Neural progenitor cell (in vitro differentiated cells): ENCODE measurements at regions not wholly inside any gene's neighbourhood (a gene's known extent, or its start where the extent isn't known, plus 50 kb on each side); places are given as distances from the start of the nearest gene placed in this dataset.

Experiments
- EZH2 ChIP-seq: fragments of 200-600 bp; sonication (generic); IDR thresholded peaks from 2 replicates; pipeline ENCODE4 v1.6.1; 2017; ENCODE audit warnings: antibody characterized with exemption, mild to moderate bottlenecking, moderate library complexity
- TF ChIP-seq, protein P1 (sequence below): fragments of 200-600 bp; sonication (generic); IDR thresholded peaks from 2 replicates; pipeline ENCODE4 v1.5.1; 2017; ENCODE audit warnings: antibody characterized with exemption, mild to moderate bottlenecking

DNA sequence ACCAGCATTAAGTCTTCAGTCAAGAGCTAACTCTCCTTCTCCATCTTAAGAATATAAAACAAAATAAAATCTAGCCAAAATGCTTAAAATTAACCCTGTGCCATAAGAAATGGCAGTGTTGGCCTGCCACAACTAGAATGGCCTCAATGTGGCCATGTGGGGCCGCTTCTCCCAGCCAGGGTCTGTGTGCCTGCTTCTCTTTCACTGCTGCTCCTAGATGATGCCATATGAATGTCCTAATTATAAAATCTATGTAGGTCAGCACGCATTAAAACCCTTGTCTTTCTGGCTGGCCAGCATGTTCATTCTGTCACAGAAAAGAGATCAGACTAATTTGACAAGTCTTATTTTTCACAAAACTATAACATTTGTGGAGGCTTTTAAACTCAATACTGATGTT is 102.6 kb downstream of the C6orf118 start:
- TF ChIP-seq, protein P1, sequence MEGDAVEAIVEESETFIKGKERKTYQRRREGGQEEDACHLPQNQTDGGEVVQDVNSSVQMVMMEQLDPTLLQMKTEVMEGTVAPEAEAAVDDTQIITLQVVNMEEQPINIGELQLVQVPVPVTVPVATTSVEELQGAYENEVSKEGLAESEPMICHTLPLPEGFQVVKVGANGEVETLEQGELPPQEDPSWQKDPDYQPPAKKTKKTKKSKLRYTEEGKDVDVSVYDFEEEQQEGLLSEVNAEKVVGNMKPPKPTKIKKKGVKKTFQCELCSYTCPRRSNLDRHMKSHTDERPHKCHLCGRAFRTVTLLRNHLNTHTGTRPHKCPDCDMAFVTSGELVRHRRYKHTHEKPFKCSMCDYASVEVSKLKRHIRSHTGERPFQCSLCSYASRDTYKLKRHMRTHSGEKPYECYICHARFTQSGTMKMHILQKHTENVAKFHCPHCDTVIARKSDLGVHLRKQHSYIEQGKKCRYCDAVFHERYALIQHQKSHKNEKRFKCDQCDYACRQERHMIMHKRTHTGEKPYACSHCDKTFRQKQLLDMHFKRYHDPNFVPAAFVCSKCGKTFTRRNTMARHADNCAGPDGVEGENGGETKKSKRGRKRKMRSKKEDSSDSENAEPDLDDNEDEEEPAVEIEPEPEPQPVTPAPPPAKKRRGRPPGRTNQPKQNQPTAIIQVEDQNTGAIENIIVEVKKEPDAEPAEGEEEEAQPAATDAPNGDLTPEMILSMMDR: no peak
- no peak for TF ChIP-seq EZH2
